ENCODE measurements at regions not wholly inside any gene's neighbourhood (a gene's known extent, or its start where the extent isn't known, plus 50 kb on each side); places are given as distances from the start of the nearest gene placed in this dataset.

DNA sequence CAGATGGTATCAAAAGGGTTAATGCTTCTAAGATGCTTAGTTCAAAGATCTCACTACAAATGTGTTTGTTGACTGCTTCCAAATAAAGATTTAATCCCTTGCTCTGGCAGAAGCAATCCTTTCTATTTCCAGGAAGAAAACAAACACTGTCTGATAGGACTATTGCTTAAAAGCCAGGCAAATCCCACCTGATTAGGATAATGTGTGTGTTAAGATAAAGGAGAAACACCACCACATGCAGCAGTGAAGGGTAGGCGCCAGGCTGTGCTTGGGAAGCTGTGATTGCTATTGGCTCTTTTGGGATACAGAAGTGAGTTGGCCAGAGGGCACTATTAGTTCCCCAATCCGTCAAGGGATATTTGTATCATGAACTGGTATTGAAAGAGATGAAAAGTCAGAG lies 62.8 kb upstream of the LRCH1 start:
- no peak overlapping the region for H3K4me3 ChIP-seq (ENCODE audit: low read depth, low read length)
- TF ChIP-seq CTCF (IDR thresholded peaks at IDR 0.05; ENCODE audit: insufficient read depth, low read depth, low read length, missing control alignments), result no peak
- no peak for DNase-seq (ENCODE audit: low read depth)

DNA sequence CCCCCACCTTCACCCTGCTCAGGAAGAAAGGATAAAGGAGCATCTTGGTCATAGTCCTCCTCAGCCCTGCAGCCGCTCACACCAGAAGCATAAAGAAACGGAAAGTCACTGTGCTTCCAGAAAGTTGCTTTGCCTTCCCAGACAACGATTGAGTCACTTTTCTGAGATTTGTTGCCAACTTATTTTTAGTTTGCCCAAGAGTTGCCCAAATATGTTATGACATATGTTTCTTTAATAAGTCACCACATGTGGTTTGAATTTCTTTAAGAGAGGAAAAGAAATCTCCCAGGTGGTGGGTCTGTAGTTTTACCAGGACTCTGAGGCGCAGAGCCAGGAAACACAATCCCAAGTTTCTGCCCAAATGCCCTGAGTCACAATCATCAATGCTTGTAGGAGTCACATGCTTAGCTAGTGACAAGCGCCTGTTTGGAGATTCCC lies 63.4 kb upstream of the LRCH1 start:
- no peak overlapping the region for H3K4me3 ChIP-seq (ENCODE audit: low read depth, low read length)
- DNase-seq (ENCODE audit: low read depth), result no peak
- no peak for TF ChIP-seq CTCF (IDR thresholded peaks at IDR 0.05; ENCODE audit: insufficient read depth, low read depth, low read length, missing control alignments)

GRCh38 chr13:46487748-46488147 lies 65.2 kb upstream of the LRCH1 start:
- DNase-seq (ENCODE audit: low read depth), result peak; percentile 31
- no peak overlapping the region for H3K4me3 ChIP-seq (ENCODE audit: low read depth, low read length)
- TF ChIP-seq CTCF (IDR thresholded peaks at IDR 0.05; ENCODE audit: insufficient read depth, low read depth, low read length, missing control alignments), result no peak

DNA sequence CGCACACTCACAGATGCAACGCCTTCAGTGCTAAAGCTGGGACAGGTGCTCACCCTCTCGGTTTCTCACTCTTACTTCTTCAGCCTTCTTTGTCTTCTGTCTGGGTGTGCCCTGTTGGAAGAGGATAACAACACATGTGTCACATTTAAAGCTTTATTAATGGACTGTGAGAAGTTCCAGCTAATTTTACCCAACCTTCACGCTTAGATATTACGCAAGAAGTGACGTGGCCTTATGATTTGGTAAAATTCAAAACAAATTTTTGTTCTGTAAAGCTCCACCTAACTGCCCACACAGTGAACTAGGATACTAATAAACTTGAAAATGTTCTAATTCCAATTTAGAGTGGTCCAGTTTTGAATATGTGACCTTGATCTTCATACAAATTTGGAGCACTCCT lies 66.7 kb upstream of the LRCH1 start:
- DNase-seq (ENCODE audit: low read depth), result no peak
- no peak for TF ChIP-seq CTCF (IDR thresholded peaks at IDR 0.05; ENCODE audit: insufficient read depth, low read depth, low read length, missing control alignments)

GRCh38 chr13:46484561-46484960 lies 68.4 kb upstream of the LRCH1 start:
- H3K4me3 ChIP-seq (ENCODE audit: low read depth, low read length), result no peak overlapping the region
- no peak for DNase-seq (ENCODE audit: low read depth)
- TF ChIP-seq CTCF (IDR thresholded peaks at IDR 0.05; ENCODE audit: insufficient read depth, low read depth, low read length, missing control alignments), result no peak

More for the DNA sequence above, 66.7 kb upstream of the LRCH1 start:
- H3K4me3 ChIP-seq (ENCODE audit: low read depth, low read length), result no peak overlapping the region

- DNase-seq (ENCODE audit: low read depth), result no peak
- no peak overlapping the region for H3K4me3 ChIP-seq (ENCODE audit: low read depth, low read length)
These were observed 71.8 kb upstream of the LRCH1 start for GRCh38 chr13:46481166-46481565.

More at GRCh38 chr13:46481166-46481565, 71.8 kb upstream of the LRCH1 start:
- no peak for TF ChIP-seq CTCF (IDR thresholded peaks at IDR 0.05; ENCODE audit: insufficient read depth, low read depth, low read length, missing control alignments)
